ENCODE measurements at regions not wholly inside any gene's neighbourhood (a gene's known extent, or its start where the extent isn't known, plus 50 kb on each side); places are given as distances from the start of the nearest gene placed in this dataset.

DNA sequence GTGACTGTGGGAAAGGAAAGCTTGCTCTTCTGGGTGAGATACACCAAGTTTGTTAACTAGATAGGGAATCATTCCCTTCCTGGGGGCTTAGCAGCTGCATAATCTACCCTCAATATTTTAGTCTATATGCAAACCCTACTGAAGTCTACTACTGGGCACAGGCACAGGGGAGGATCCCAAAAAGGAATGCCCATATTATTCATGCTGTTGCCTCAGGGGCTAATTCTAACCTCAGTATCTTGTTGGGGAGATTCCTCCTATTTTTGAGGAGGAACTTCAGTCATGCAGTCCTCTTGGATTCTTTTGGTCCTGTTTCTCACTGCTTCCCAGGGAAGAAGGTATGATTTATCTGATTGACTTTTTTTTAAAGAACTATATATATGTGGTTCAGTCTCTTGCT lies 58.9 kb upstream of the ANKS1B start:
- TF ChIP-seq, protein P1, sequence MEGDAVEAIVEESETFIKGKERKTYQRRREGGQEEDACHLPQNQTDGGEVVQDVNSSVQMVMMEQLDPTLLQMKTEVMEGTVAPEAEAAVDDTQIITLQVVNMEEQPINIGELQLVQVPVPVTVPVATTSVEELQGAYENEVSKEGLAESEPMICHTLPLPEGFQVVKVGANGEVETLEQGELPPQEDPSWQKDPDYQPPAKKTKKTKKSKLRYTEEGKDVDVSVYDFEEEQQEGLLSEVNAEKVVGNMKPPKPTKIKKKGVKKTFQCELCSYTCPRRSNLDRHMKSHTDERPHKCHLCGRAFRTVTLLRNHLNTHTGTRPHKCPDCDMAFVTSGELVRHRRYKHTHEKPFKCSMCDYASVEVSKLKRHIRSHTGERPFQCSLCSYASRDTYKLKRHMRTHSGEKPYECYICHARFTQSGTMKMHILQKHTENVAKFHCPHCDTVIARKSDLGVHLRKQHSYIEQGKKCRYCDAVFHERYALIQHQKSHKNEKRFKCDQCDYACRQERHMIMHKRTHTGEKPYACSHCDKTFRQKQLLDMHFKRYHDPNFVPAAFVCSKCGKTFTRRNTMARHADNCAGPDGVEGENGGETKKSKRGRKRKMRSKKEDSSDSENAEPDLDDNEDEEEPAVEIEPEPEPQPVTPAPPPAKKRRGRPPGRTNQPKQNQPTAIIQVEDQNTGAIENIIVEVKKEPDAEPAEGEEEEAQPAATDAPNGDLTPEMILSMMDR (IDR thresholded peaks at IDR 0.05): no peak

Measured in LNCAP (cell line).